Colonic mucosa (tissue), 4 donors: ENCODE measurements at regions not wholly inside any gene's neighbourhood (a gene's known extent, or its start where the extent isn't known, plus 50 kb on each side); places are given as distances from the start of the nearest gene placed in this dataset.

Source experiments
- DNase-seq: peaks from one replicate; pipeline ENCODE4 v3.0.0-alpha.2; 2020
- H3K27ac ChIP-seq: fragments of 200-600 bp; one replicate; pipeline ENCODE4 v1.8.0; 2021
- H3K27me3 ChIP-seq: fragments of 200-600 bp; one replicate; pipeline ENCODE4 v1.8.0; 2021
- H3K36me3 ChIP-seq: fragments of 200-600 bp; one replicate; pipeline ENCODE4 v1.8.0; 2021
- H3K4me1 ChIP-seq: fragments of 200-600 bp; one replicate; pipeline ENCODE4 v1.8.0; 2021; ENCODE audit warnings: mild to moderate bottlenecking
- H3K4me3 ChIP-seq: fragments of 200-600 bp; one replicate; pipeline ENCODE4 v1.8.0; 2021
- H3K9ac ChIP-seq, 2 donors: one replicate each; pipeline ENCODE4 v1.7.0; 2013; ENCODE audit warnings: control low read depth in 2 of 2, low read depth in 2 of 2, low read length in 2 of 2
- H3K9me3 ChIP-seq: fragments of 200-600 bp; one replicate; pipeline ENCODE4 v1.8.0; 2021
- CTCF ChIP-seq: fragments of 200-600 bp; IDR thresholded peaks from one replicate; pipeline ENCODE4 v1.8.0; 2022; ENCODE audit warnings: antibody characterized with exemption, mild to moderate bottlenecking
- intact Hi-C: fragments of 100-400 bp; cut with DNase I; formaldehyde crosslinking; loops from one replicate; pipeline ENCODE4 v1.14.1; 2022
- donor health status: healthy.
- donor health status: DM: no; HTN: no; CAD: no.
- donor health status: DM: no; HTN: no; CAD: no.

GRCh38 chr7:89934101-89934500, 220.2 kb upstream of the STEAP1 start:
- H3K9me3 ChIP-seq: no peaks in the 10 kb centered on the region
- intact Hi-C loops: no loop called here
- no peak for DNase-seq
- no peaks in the 10 kb centered on the region for H3K36me3 ChIP-seq
- TF ChIP-seq CTCF: no peak
- H3K27me3 ChIP-seq: no peaks in the 10 kb centered on the region
- H3K9ac ChIP-seq: no peak overlapping the region
- H3K4me1 ChIP-seq: no peaks in the 10 kb centered on the region
- H3K27ac ChIP-seq: no peak overlapping the region
- H3K4me3 ChIP-seq: no peak overlapping the region

DNA sequence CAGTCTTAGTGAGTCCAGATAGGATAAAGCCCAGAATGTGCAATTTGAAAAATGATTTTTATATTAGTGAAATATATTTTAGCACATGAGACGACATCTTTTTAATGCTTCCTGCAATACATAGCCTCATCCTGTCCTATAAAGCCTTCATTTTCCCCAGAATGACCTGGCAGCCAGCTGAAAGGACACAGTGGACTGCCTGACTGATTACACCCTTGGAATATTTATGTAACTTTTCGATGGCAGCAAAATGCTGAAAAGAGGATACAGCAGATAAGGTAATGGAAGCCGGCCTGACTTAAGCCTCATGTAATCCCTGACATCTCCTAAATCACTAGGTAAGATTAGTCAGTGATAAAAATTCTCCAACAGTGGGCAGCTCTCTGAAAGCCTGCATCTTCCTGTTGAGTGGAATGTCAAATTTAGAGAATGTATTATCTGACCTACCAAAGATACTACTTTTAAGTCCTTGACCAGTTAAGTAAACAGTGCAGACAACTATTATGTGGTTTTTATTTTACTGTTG, 210.7 kb upstream of the STEAP1 start:
- Histone ChIP-seq H3K27me3 (no peaks in the 10 kb centered on the region), H3K4me3 (no peak overlapping the region), H3K9ac (no peak overlapping the region), H3K4me1 (no peaks in the 10 kb centered on the region), H3K9me3 (no peaks in the 10 kb centered on the region), H3K27ac (no peak overlapping the region), H3K36me3 (no peaks in the 10 kb centered on the region)
- intact Hi-C loops: no loop called here
- DNase-seq: no peak
- no peak for TF ChIP-seq CTCF

DNA sequence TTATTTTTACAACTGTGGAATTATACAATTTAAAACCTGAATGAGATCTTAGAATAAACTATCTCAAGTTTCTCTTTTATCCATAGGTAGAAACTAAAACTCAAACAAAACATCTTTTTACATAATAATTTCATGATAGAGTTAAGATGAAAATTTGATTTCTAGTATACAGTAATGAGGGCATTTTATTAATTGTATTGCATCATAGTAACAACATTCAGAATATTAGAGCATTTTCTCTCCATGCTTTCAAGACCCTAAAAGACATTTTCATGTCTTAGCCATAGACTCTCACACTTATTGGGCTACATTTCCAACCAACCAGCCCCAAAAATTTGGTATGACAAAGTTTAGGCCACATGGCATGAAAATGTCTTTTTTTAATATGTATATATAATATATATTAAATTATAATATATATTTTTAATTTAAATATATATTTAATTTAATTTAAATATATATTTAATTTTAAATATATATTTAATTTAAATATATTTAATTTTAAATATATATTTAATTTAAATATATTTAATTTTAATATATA, 195.7 kb upstream of the STEAP1 start:
- H3K27me3 ChIP-seq: no peaks in the 10 kb centered on the region
- no peaks in the 10 kb centered on the region for H3K4me1 ChIP-seq
- intact Hi-C loops: no loop called here
- no peak overlapping the region for H3K4me3 ChIP-seq
- H3K27ac ChIP-seq: no peak overlapping the region
- no peaks in the 10 kb centered on the region for H3K36me3 ChIP-seq
- H3K9ac ChIP-seq: no peak overlapping the region
- H3K9me3 ChIP-seq: no peaks in the 10 kb centered on the region
- no peak for DNase-seq
- no peak for TF ChIP-seq CTCF

GRCh38 chr7:89966067-89966664, 188.1 kb upstream of the STEAP1 start:
- no peaks in the 10 kb centered on the region for H3K36me3 ChIP-seq
- no peak for DNase-seq
- intact Hi-C loops: no loop called here
- H3K27me3 ChIP-seq: no peaks in the 10 kb centered on the region
- TF ChIP-seq CTCF: no peak
- H3K4me1 ChIP-seq: no peaks in the 10 kb centered on the region
- no peaks in the 10 kb centered on the region for H3K9me3 ChIP-seq
- H3K27ac ChIP-seq: no peak overlapping the region
- H3K4me3 ChIP-seq: no peak overlapping the region
- H3K9ac ChIP-seq: no peak overlapping the region

GRCh38 chr7:89975577-89975976, 178.7 kb upstream of the STEAP1 start:
- H3K9ac ChIP-seq: no peak overlapping the region
- no peak for DNase-seq
- H3K27ac ChIP-seq: no peak overlapping the region
- TF ChIP-seq CTCF: no peak
- no peaks in the 10 kb centered on the region for H3K4me1 ChIP-seq
- H3K4me3 ChIP-seq: no peak overlapping the region
- no peaks in the 10 kb centered on the region for H3K36me3 ChIP-seq
- intact Hi-C loops: no loop called here
- H3K9me3 ChIP-seq: no peaks in the 10 kb centered on the region
- no peaks in the 10 kb centered on the region for H3K27me3 ChIP-seq
